ELR (cell line): ENCODE measurements at regions not wholly inside any gene's neighbourhood (a gene's known extent, or its start where the extent isn't known, plus 50 kb on each side); places are given as distances from the start of the nearest gene placed in this dataset.
A peak's percentile ranks its signal among the peaks of the same experiment; 100 is the strongest.

Experiments
- DNase-seq: peaks from one replicate; pipeline ENCODE4 v3.0.0-alpha.2; 2015; ENCODE audit warnings: low read depth

GRCh38 chr3:42037318-42037945 lies 53.7 kb upstream of the TRAK1 start:
- DNase-seq, result no peak

GRCh38 chr3:42036483-42036823 lies 54.7 kb upstream of the TRAK1 start:
- peak; percentile 94 for DNase-seq

DNA sequence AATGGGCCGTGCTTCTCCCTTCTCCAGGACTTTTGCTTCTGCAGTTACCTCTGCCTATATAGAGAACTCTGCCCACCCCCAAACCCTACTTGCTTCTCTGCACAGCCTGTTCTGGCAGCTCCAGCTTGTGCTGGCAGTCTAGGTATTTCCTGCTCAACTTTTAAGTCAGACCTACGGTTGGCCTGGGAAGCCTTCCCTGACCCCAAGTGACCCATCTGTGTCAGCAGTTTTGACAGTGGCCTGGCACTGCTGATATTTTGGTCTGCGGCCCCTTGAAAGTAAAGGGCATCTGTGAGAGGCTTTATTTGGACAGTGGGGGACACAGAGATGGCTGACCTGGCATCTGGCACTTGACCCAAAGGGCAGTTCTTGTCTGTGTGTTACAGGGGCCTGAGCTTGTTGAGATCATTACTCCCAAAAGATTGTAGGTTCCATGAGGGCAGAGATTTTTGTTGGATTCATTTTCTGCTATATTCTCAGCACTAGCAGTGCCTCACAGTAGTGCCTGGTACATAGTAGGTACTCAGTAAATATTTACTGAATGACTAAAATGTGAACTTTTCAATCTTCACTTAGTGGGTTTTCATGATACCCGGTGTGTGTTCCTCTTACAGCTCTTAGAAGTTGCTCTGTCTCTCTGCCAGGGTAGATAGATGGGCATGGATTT lies 55.2 kb upstream of the TRAK1 start:
- peak; percentile 25 for DNase-seq

DNA sequence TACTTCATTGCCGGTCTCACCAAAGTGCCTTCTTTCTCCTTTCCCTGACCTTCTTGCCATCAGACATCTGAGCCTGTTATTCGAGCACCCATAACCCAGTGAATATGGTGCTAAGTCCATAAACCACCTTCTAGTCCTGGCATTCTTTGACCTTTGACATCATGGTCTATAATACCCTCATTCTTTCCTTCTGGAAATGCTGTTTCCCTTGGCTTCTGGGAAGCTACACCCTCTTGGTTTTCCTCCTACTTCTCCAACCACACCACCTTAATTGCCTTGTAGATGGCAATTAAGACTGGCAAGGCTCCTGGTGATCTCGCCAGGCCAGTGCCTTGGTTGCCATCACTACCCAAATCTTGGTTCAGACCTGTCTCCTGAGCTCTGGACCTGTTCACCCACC lies 56.1 kb upstream of the TRAK1 start:
- DNase-seq, result no peak

- peak; percentile 78 for DNase-seq
These were observed 57.4 kb upstream of the TRAK1 start for GRCh38 chr3:42033741-42034140.

GRCh38 chr3:42032693-42033349 lies 58.3 kb upstream of the TRAK1 start:
- peak; percentile 89 for DNase-seq

- peak; percentile 52 for DNase-seq
These were observed 59.2 kb upstream of the TRAK1 start for GRCh38 chr3:42031808-42032480.

DNA sequence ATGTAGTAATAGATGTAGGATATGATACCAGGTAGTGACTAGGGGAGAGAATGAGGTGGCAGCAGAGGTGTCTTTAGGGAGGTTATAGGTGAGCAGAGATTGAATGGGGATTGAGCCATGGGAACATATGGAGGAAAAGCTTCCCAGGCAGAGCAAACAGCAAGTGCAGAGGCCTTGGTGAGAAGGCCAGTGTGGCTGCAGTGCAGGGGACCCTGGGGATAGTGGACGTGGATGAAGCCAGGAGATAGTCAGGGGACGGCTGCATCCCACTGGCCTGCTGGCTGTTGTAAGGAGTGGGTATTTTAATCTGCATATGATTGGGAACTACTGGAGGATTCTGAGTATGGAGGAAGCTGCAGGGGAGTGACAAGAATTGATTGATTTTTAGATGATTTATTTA lies 62.7 kb upstream of the TRAK1 start:
- DNase-seq, result no peak

- no peak for DNase-seq
These were observed 63.6 kb upstream of the TRAK1 start for GRCh38 chr3:42027571-42027970.

DNA sequence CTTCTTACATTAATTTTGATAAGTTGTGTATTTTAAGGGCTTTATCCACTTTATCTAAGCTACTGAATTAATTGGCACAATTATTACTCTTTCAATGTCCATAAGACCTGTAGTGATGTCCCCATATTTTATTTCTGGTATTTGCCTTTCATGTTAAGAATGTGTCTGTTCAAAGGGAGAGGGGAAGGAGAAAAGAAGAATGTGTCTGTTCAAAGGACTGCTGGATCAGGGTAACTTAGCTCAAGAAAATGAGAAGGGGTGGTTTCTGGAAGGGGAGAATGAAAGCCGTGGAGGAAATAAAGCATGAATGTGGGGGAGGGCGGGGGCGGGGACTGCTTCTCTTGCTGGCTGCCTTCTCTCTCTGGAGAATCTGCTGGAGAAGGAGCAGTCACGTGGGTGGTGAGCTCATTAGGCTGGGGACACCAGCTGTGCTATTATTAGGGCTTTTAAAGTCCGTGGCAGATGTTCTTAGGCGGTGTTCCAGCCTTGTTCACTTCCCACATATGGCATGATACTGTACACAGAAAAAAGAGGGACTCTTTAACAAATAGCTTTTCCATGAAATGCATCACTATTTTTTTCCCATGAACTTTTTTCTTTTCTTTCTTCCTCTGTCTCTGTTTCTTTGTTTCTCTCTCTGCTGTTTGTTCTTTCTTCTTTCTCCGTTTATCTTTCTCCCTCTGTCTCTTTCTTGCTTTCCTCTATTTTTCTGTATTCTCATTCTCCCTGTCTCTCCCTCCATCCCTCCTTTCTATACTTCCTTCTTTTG lies 63.7 kb upstream of the ULK4 start:
- DNase-seq, result peak; percentile 87

DNA sequence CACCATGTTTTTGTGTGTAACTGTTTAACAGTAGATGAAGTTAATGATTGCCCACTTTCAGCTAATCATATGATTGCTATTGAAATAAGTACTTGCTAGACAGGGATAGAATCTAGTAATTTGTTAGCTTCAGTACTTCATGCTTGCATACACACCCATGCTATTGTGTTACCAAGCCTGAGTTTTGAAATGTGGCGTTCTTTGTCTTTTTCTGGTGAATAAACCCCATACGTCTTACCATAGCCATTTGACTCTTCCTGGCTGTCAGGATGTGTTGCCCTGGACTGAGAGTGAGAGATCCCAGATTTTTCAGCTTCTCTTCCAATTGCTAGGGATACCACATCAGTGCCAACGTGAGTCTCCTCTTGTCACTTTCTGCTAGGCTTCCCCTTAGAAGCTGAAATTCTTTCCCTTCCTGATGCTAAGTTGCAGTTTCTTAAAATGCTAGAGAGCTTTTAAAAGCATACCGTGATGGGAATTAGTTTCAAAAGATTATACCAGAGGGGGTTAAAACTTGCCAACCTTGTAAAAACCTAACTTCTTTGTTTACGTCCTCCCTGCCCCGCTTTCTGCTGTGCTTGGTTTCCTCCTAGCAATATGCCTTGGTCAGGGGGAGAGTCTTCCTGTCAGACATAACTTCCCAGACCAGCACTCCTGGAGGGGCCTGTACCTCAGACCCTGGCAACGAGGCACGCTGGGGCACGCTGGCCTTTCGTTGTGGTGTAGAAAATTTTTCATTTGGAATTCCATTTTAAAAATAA lies 62.9 kb upstream of the ULK4 start:
- DNase-seq, result no peak

DNA sequence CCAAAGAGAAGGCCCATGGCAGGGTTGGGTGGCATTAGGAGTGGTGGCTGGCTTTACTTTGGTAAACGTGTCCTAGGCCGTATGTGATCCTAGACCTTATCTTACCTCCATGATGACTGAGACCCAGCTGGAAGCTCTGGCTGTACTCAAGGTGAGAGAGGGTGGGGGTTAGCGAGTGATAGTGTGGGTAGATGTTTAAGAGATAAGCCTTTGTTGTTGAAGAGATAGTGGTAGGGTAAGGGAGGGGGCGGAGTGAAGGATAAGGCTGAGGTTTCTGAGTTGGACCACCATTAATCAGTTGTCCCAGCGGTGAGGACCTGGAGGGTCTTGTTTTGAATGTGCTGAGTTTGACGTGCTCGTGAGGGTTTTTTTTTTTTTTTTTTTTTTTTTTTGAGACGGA lies 61.5 kb upstream of the ULK4 start:
- DNase-seq, result no peak

- no peak for DNase-seq
These were observed 60.5 kb upstream of the ULK4 start for GRCh38 chr3:42022355-42022754.

- DNase-seq, result peak; percentile 90
These were observed 58.9 kb upstream of the ULK4 start for GRCh38 chr3:42020684-42021307.

DNA sequence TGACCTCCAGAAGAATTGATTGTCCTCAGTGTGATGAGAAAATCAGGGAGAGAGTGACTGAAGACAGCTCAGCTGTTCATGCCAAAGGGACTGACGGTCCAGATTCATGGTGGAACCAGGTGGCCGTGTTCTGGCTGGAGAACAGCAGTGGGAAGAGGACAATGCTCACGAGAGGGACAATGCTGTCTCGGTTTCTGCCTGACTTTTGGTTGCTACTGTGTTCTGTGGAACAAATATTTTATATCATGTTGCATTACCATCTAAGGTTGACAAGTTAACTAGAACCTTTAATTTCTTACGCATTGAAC lies 58.0 kb upstream of the ULK4 start:
- DNase-seq, result no peak

- no peak for DNase-seq
These were observed 57.4 kb upstream of the ULK4 start for GRCh38 chr3:42019144-42019952.

DNA sequence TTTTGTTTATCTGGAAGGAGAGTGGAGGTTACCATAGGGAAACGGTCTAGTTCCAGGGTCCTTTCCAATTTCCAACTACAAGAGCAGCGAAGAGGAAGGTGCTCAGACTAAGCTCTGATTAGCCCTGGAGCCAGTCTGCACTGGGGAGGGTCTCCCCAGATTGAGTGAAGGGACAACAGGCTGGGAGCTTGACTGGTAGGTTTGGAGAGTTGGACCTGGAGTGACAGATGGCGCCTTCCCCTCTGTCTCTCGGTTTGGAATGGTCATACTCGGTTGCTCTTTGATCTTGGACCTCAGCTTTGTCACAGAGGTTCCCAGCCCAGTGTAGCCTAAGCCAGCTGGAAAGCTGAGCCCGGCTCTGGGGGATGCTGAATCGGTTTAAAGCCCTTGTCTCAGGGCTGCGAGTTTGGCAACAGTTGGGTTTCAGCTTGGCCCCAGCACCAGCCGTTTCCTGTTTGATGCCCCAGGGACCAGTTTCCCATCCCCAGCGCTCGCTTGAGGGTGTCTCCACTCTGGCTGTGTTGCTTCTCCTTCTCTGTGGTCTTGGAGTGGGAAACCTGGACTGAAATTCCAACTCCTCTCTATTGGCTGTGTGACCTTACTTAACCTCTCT lies 53.1 kb upstream of the ULK4 start:
- peak; percentile 33 for DNase-seq

GRCh38 chr3:42014458-42014920 lies 52.6 kb upstream of the ULK4 start:
- peak; percentile 44 for DNase-seq

DNA sequence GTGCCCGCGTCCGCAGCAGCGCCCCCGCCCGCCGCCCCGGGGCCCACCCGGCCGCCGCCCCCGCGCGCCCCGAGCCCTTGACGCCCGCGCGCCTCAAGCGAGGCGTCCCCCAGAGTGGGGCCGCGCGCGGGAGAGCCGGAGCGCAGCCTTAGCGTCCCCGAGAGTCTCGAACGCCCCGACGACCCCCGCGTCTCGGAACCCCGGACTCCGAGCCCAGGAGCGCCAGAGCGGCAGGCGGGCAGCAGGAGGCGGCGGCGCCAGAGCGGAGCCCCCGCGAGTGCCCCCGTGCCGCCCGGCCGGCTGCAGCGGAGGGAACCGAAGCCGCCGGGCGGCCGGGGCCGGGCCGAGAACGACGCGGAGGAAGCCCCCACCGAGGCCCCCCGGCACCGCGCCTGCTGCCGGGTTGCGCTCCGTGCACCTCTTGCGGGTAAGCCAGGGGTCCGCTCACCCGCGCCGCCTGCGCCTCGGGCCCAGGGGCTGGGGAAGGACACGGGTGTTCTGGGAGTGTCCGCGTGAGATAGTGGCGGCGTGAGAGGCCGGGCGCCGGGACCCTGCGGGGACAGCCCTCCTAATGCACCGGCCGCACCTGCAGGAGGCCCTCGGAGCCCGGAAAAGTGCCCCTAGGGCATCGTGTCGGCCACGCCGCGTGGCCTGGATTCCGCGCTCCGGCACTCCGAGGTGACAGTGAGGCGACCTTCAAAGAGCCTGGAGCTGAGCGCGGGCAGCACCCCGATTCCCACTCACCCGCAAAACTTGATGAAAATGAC lies 52.0 kb upstream of the ULK4 start:
- peak; percentile 40 for DNase-seq
